ENCODE measurements at regions not wholly inside any gene's neighbourhood (a gene's known extent, or its start where the extent isn't known, plus 50 kb on each side); places are given as distances from the start of the nearest gene placed in this dataset.

DNA sequence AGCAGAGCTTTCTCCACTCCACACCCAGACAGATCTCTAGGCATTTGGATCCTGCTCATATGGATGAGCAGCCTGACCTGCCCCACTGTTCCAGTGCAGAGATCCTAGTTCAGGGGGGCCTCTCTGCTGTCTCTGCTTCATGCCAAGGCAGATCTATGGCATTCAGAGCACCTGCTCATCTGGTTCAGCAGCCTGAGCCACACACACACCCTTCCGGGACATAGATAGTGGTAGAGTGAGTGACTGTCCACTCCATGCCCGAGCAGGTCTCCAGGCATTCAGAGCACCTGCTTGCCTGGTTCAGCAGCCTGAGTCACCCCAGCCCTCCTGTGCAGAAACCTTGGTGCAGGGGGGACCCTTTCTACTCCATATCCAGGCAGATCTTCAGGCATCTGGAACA is 54.3 kb upstream of the ZNF800 start:
- no peak for DNase-seq (ENCODE audit: low read depth)

All from RPMI7951 (cell line).